ENCODE measurements at regions not wholly inside any gene's neighbourhood (a gene's known extent, or its start where the extent isn't known, plus 50 kb on each side); places are given as distances from the start of the nearest gene placed in this dataset.

GRCh38 chr1:208639382-208639781 lies 395.2 kb upstream of the PLXNA2 start:
- Histone ChIP-seq H3K4me1 (ENCODE audit: control insufficient read depth in 1 of 2, low read depth in 2 of 2) (no peaks in the 10 kb centered on the region), H3K27me3 (replicated peaks; ENCODE audit: insufficient read depth) (no peaks in the 10 kb centered on the region), H3K27ac (no peak overlapping the region), H3K4me3 (no peak overlapping the region), H3K36me3 (no peaks in the 10 kb centered on the region), H3K9me3 (no peaks in the 10 kb centered on the region)
- no peak for DNase-seq (ENCODE audit: low spot score)
- TF ChIP-seq CTCF (IDR thresholded peaks at IDR 0.05) = no peak
- no peak for ATAC-seq (ENCODE audit: insufficient number of reproducible peaks, low FRiP score, low read depth)

DNA sequence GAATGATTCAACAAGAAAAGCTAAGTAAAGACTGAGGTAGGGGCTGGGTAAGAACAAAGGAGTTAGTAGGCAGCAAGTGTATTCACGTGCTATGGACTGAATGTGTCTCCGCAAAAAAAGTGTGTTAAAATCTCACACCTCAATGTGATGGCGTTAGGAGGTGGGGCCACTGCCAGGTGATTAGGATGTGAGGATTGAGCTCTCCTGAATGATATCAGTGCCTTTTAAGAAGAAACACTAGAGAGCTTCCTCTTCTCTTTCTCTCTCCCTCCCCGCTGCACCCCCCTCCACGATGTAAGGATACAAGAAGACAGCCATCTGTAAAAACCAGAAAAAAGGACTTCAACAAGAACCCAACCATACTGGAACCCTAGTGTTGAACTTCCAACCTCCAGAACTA lies 396.1 kb upstream of the PLXNA2 start:
- DNase-seq (ENCODE audit: low spot score) = no peak
- no peak for ATAC-seq (ENCODE audit: insufficient number of reproducible peaks, low FRiP score, low read depth)
- Histone ChIP-seq H3K27ac (no peak overlapping the region), H3K4me3 (no peak overlapping the region), H3K36me3 (no peaks in the 10 kb centered on the region), H3K9me3 (no peaks in the 10 kb centered on the region), H3K27me3 (replicated peaks; ENCODE audit: insufficient read depth) (no peaks in the 10 kb centered on the region), H3K4me1 (ENCODE audit: control insufficient read depth in 1 of 2, low read depth in 2 of 2) (no peaks in the 10 kb centered on the region)
- TF ChIP-seq CTCF (IDR thresholded peaks at IDR 0.05) = no peak

GRCh38 chr1:208641579-208642280 lies 397.5 kb upstream of the PLXNA2 start:
- ATAC-seq (ENCODE audit: insufficient number of reproducible peaks, low FRiP score, low read depth) (no peak), DNase-seq (ENCODE audit: low spot score) (no peak)
- no peaks in the 10 kb centered on the region for H3K27me3 ChIP-seq (replicated peaks; ENCODE audit: insufficient read depth)
- no peak overlapping the region for H3K27ac ChIP-seq
- H3K4me1 ChIP-seq (ENCODE audit: control insufficient read depth in 1 of 2, low read depth in 2 of 2) = no peaks in the 10 kb centered on the region
- no peaks in the 10 kb centered on the region for H3K36me3 ChIP-seq
- H3K9me3 ChIP-seq = no peaks in the 10 kb centered on the region
- TF ChIP-seq CTCF (IDR thresholded peaks at IDR 0.05) = no peak
- H3K4me3 ChIP-seq = no peak overlapping the region

DNA sequence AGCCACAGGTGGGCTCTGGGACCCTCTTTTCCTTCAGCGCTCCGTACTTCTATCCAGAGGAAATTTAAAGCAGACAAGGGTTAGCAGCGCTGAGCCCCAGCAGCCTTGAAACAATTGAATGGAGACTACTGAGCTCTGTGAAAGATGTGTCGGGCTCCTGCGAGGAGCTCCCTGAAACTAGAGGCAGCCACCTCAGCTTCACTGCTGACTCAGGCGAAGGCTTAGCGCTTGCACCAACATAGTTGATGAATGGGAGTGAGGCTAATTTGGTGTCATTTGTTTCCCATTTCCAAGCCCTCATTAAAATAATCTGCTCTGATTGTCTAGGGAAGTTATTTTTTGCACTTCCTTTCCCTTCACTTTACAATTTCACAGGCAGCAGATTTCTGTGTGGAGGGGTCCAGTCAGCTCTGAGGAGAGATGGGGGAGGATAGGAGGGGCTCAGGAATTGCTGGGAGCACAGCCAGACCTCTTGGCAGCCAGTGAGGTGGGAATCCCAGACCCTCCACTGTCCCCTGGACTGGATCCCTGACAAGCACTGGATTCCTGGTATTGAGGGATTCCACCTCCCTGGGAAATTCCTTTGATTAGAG lies 398.9 kb upstream of the PLXNA2 start:
- H3K9me3 ChIP-seq = no peaks in the 10 kb centered on the region
- H3K27me3 ChIP-seq (replicated peaks; ENCODE audit: insufficient read depth) = no peaks in the 10 kb centered on the region
- no peak overlapping the region for H3K27ac ChIP-seq
- DNase-seq (ENCODE audit: low spot score) (no peak), ATAC-seq (ENCODE audit: insufficient number of reproducible peaks, low FRiP score, low read depth) (no peak)
- no peak for TF ChIP-seq CTCF (IDR thresholded peaks at IDR 0.05)
- no peaks in the 10 kb centered on the region for H3K4me1 ChIP-seq (ENCODE audit: control insufficient read depth in 1 of 2, low read depth in 2 of 2)
- H3K4me3 ChIP-seq = no peak overlapping the region
- H3K36me3 ChIP-seq = no peaks in the 10 kb centered on the region

GRCh38 chr1:208644401-208645160 lies 400.4 kb upstream of the PLXNA2 start:
- Histone ChIP-seq H3K4me3 (no peak overlapping the region), H3K27me3 (replicated peaks; ENCODE audit: insufficient read depth) (no peaks in the 10 kb centered on the region), H3K9me3 (no peaks in the 10 kb centered on the region), H3K4me1 (ENCODE audit: control insufficient read depth in 1 of 2, low read depth in 2 of 2) (no peaks in the 10 kb centered on the region), H3K27ac (no peak overlapping the region), H3K36me3 (no peaks in the 10 kb centered on the region)
- DNase-seq (ENCODE audit: low spot score) (no peak), ATAC-seq (ENCODE audit: insufficient number of reproducible peaks, low FRiP score, low read depth) (no peak)
- TF ChIP-seq CTCF (IDR thresholded peaks at IDR 0.05) = no peak

Measured in thoracic aorta (tissue), 2 donors.